H1 (cell line): ENCODE measurements at regions not wholly inside any gene's neighbourhood (a gene's known extent, or its start where the extent isn't known, plus 50 kb on each side); places are given as distances from the start of the nearest gene placed in this dataset.

Source experiments
- BACH1 ChIP-seq: IDR thresholded peaks from 2 replicates; pipeline ENCODE4 v1.6.1; 2012; ENCODE audit warnings: low read length, improper control_type of control experiment
- CHD2 ChIP-seq: IDR thresholded peaks from 2 replicates; pipeline ENCODE4 v1.6.1; 2012; ENCODE audit warnings: low read length, improper control_type of control experiment
- CREB1 ChIP-seq: IDR thresholded peaks from 2 replicates; pipeline ENCODE4 v1.6.1; 2012; ENCODE audit warnings: inconsistent platforms
- CTCF ChIP-seq, 3 experiments: IDR thresholded peaks; 1 replicate in 2 of 3; 2 replicates in 1 of 3; pipeline versions ENCODE4 v1.5.1 to v1.6.1; 2011; ENCODE audit warnings: low read length in 3 of 3, mild to moderate bottlenecking in 3 of 3, inconsistent platforms in 2 of 3, low read depth in 1 of 3, moderate library complexity in 1 of 3; ENCODE audit not compliant: insufficient read depth in 1 of 3; ENCODE audit errors: control extremely low read depth in 1 of 3
- E2F6 ChIP-seq: IDR thresholded peaks from 2 replicates; pipeline ENCODE4 v1.6.1; 2012; ENCODE audit warnings: inconsistent platforms
- EP300 ChIP-seq, 2 experiments: IDR thresholded peaks; 1 replicate in 1 of 2; 2 replicates in 1 of 2; pipeline ENCODE4 v1.6.1; 2011 to 2012; ENCODE audit warnings: low read depth in 2 of 2, low read length in 2 of 2, mild to moderate bottlenecking in 2 of 2, borderline replicate concordance in 1 of 2, inconsistent platforms in 1 of 2, moderate library complexity in 1 of 2
- EZH2 ChIP-seq: fragments of 200-600 bp; sonication (generic); IDR thresholded peaks from 2 replicates; pipeline ENCODE4 v1.7.1; 2012; ENCODE audit warnings: low read depth, mild to moderate bottlenecking, moderate library complexity, low read length, inconsistent platforms; ENCODE audit not compliant: severe bottlenecking
- MAX ChIP-seq: IDR thresholded peaks from 2 replicates; pipeline ENCODE4 v1.6.1; 2012; ENCODE audit warnings: inconsistent platforms
- POLR2A ChIP-seq, 2 experiments: IDR thresholded peaks; 1 replicate in 1 of 2; 2 replicates in 1 of 2; pipeline ENCODE4 v1.6.1; 2011; ENCODE audit warnings: low read depth in 2 of 2, low read length in 2 of 2, mild to moderate bottlenecking in 2 of 2; ENCODE audit errors: control extremely low read depth in 1 of 2
- POLR2AphosphoS5 ChIP-seq: IDR thresholded peaks from 2 replicates; pipeline ENCODE4 v1.6.1; 2011; ENCODE audit warnings: low read depth, low read length
- RXRA ChIP-seq: IDR thresholded peaks from 2 replicates; pipeline ENCODE4 v1.6.1; 2011; ENCODE audit warnings: low read depth, mild to moderate bottlenecking, low read length, moderate library complexity; ENCODE audit not compliant: insufficient read depth
- SP4 ChIP-seq: IDR thresholded peaks from 2 replicates; pipeline ENCODE4 v1.6.1; 2012; ENCODE audit warnings: low read length, inconsistent platforms
- SRF ChIP-seq: IDR thresholded peaks from 2 replicates; pipeline ENCODE4 v1.6.1; 2011; ENCODE audit warnings: mild to moderate bottlenecking, low read depth, low read length, moderate library complexity

GRCh38 chr15:35871282-35871681 lies 325.3 kb upstream of the DPH6 start:
- TF ChIP-seq EP300 (IDR thresholded peaks at IDR 0.05; ENCODE audit: borderline replicate concordance in 1 of 2, low read depth in 2 of 2, low read length in 2 of 2) (no peak), CTCF (IDR thresholded peaks at IDR 0.05; ENCODE audit: control extremely low read depth in 1 of 3, insufficient read depth in 1 of 3, low read depth in 1 of 3, low read length in 3 of 3) (no peak), MAX (no peak), EZH2 (no peak), SRF (no peak), RXRA (no peak), E2F6 (no peak), POLR2AphosphoS5 (no peak), BACH1 (no peak), SP4 (no peak), CREB1 (no peak), CHD2 (no peak), POLR2A (IDR thresholded peaks at IDR 0.05; ENCODE audit: control extremely low read depth in 1 of 2, low read depth in 2 of 2, low read length in 2 of 2) (no peak)
